ENCODE measurements at regions not wholly inside any gene's neighbourhood (a gene's known extent, or its start where the extent isn't known, plus 50 kb on each side); places are given as distances from the start of the nearest gene placed in this dataset.

DNA sequence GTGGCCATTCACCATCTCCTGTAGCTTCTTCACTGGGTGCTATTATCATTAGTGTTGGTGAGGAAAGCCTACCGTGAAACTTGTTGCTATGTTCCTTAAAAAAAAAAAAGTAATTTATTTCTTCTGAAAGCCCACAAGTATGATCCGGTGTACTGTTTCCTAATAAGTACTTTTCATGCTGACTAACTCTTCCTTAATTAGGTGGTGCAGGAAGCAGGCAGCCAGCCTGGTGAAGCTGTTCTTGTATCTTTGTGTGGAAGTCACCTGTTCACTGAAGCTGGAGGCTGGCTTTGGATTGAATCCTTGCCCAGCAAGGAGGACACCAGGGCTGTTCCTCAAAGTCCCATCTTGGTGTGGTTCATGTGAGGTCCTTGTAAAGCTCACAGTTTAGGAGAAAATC lies 321.7 kb upstream of the THSD7B start:
- WGBS (ENCODE audit: insufficient coverage, low coverage, missing lambda C conversion rate) = 0% methylated on average over 2 of the region's 2 CpGs
- no peak for TF ChIP-seq SMAD4 (CRISPR knock-in tag; conservative IDR thresholded peaks at IDR 0.05)
- no peak for TF ChIP-seq ZNF263 (CRISPR knock-in tag; IDR thresholded peaks at IDR 0.05; ENCODE audit: borderline replicate concordance)
- TF ChIP-seq KAT2B (IDR thresholded peaks at IDR 0.05; ENCODE audit: low read depth, low read length) = no peak
- intact Hi-C loops (cut with micrococcal nuclease) = no loop called here

DNA sequence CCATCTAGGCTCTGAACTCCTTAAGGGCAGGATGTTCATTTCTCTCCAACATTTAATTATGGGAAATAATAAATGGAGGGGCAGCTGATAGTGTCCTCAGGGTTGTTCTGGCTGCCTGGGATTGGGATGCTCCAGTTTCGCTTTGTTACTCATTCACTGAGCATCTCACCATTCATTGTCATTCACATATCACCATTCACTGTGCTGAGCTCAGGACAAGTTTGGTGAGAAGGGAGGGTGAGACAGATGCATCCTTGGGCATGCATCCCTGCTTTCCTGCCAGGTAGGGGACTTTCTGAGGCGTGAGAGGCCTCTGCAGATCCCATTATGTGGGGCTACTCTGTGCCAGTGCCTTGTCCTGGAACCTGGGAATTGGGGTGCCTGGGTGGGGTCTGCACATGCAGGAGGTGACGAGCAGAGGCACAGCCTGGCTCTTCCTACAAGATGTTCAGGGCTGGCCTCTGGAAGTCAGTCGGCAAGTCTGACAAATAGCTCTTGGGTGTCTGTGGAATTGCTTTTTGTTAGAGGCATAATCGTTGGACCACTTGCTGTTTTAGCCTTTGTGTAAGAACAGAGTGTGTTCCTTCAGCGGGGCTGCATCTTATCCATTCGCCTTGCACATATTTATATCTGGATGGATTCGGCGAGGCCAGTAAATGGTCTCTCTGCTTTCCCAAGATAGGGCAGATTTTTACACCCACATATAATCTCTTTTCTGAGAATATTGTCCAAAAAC lies 323.2 kb upstream of the THSD7B start:
- ATAC-seq = no peak
- DNase-seq (ENCODE audit: extremely low read depth in 1 of 4, low spot score in 3 of 4) = no peak
- no peaks in the 10 kb centered on the region for H3K36me3 ChIP-seq (ENCODE audit: control insufficient read depth, insufficient read depth, low read length)
- peaks cover 0 to 13% of the 10 kb centered on the region in 2 experiments; a peak in 1 of 5 replicates for H3K27me3 ChIP-seq (ENCODE audit: control insufficient read depth in 2 of 2, insufficient read depth in 2 of 2, low read length in 2 of 2)
- H3K4me3 ChIP-seq = no peak overlapping the region
- H4K20me1 ChIP-seq (replicated peaks; ENCODE audit: control insufficient read depth, insufficient read depth, low read length) = no peaks in the 10 kb centered on the region
- in situ Hi-C loops (cut with MboI) (no loop called here), intact Hi-C loops (cut with micrococcal nuclease) (no loop called here)
- no peak overlapping the region for H2AFZ ChIP-seq (ENCODE audit: low read depth, low read length)
- WGBS (ENCODE audit: insufficient coverage, low coverage, missing lambda C conversion rate) = 1% methylated on average over 9 of the region's 9 CpGs
- POLR2A ChIA-PET = interaction anchor here (0.7 kb wide), 1 partner anchor 132 kb away, joined by 3 read pairs; no protein-coding TSS in a partner anchor
- H3K79me2 ChIP-seq (ENCODE audit: control insufficient read depth, insufficient read depth, low read length) = no peaks in the 10 kb centered on the region
- no peak overlapping the region for H3K4me2 ChIP-seq (ENCODE audit: insufficient read depth, low read length)
- H3K27ac ChIP-seq (ENCODE audit: extremely low read depth, low read depth, low read length) = no peak overlapping the region
- BruUV-seq (replicated peaks) = no TSS peak
- no peaks in the 10 kb centered on the region for H3K4me1 ChIP-seq (replicated peaks in 1 of 2; ENCODE audit: control insufficient read depth in 2 of 2, insufficient read depth in 2 of 2, low read length in 2 of 2)
- no peak for TF ChIP-seq EGR1 (conservative IDR thresholded peaks at IDR 0.05)
- TF ChIP-seq ARID2 (IDR thresholded peaks at IDR 0.05) = no peak
- no peak for TF ChIP-seq CC2D1A (IDR thresholded peaks at IDR 0.05)
- no peak for TF ChIP-seq SLC30A9 (CRISPR knock-in tag; IDR thresholded peaks at IDR 0.05)
- TF ChIP-seq POLR2AphosphoS2 (IDR thresholded peaks at IDR 0.05; ENCODE audit: low read length) = no peak
- TF ChIP-seq ZNF184 (CRISPR knock-in tag; IDR thresholded peaks at IDR 0.05) = no peak
- no peak for TF ChIP-seq PURB (CRISPR knock-in tag; IDR thresholded peaks at IDR 0.05; ENCODE audit: low read depth)
- TF ChIP-seq JUND (IDR thresholded peaks at IDR 0.05; ENCODE audit: borderline replicate concordance, low read depth, low read length) = no peak
- TF ChIP-seq JUND (tag; IDR thresholded peaks at IDR 0.05; ENCODE audit: borderline replicate concordance, low read depth, low read length) = no peak
- TF ChIP-seq LCOR (CRISPR knock-in tag; IDR thresholded peaks at IDR 0.05) = no peak
- TF ChIP-seq FOXM1 (IDR thresholded peaks at IDR 0.05; ENCODE audit: low read depth) = no peak
- TF ChIP-seq FOXM1 (CRISPR knock-in tag; IDR thresholded peaks at IDR 0.05; ENCODE audit: low read depth) = no peak
- no peak for TF ChIP-seq PHTF2 (CRISPR knock-in tag; IDR thresholded peaks at IDR 0.05)
- no peak for TF ChIP-seq CAMTA2 (CRISPR knock-in tag; conservative IDR thresholded peaks at IDR 0.05)
- FAIRE-seq = no peak
- no peaks in the 10 kb centered on the region for H3K9me3 ChIP-seq (replicated peaks; ENCODE audit: control insufficient read depth, insufficient read depth, low read depth, low read length)
- CTCF ChIA-PET (ENCODE audit: low intra/inter-chr PET ratio) = no interaction called here
- H3K9ac ChIP-seq (ENCODE audit: insufficient read depth in 1 of 2, low read depth in 2 of 2, low read length in 2 of 2) = no peak overlapping the region
- no peaks in the 10 kb centered on the region for H3K9me1 ChIP-seq (ENCODE audit: control insufficient read depth, insufficient read depth, low read length)

More for the DNA sequence above, 321.7 kb upstream of the THSD7B start:
- H2AFZ ChIP-seq (ENCODE audit: low read depth, low read length) = no peak overlapping the region
- no TSS peak for BruUV-seq (replicated peaks)
- no peak overlapping the region for H3K9ac ChIP-seq (ENCODE audit: insufficient read depth in 1 of 2, low read depth in 2 of 2, low read length in 2 of 2)
- no peak overlapping the region for H3K27ac ChIP-seq (ENCODE audit: extremely low read depth, low read depth, low read length)
- no peaks in the 10 kb centered on the region for H3K36me3 ChIP-seq (ENCODE audit: control insufficient read depth, insufficient read depth, low read length)
- H3K4me2 ChIP-seq (ENCODE audit: insufficient read depth, low read length) = no peak overlapping the region
- H3K27me3 ChIP-seq (ENCODE audit: control insufficient read depth in 2 of 2, insufficient read depth in 2 of 2, low read length in 2 of 2) = peaks cover 0 to 7% of the 10 kb centered on the region in 2 experiments; a peak in 1 of 5 replicates
- no peaks in the 10 kb centered on the region for H3K9me1 ChIP-seq (ENCODE audit: control insufficient read depth, insufficient read depth, low read length)
- FAIRE-seq (no peak), ATAC-seq (no peak), DNase-seq (ENCODE audit: extremely low read depth in 1 of 4, low spot score in 3 of 4) (no peak)
- no peaks in the 10 kb centered on the region for H3K79me2 ChIP-seq (ENCODE audit: control insufficient read depth, insufficient read depth, low read length)
- POLR2A ChIA-PET = no interaction called here
- CTCF ChIA-PET (ENCODE audit: low intra/inter-chr PET ratio) = no interaction called here
- no peaks in the 10 kb centered on the region for H4K20me1 ChIP-seq (replicated peaks; ENCODE audit: control insufficient read depth, insufficient read depth, low read length)
- in situ Hi-C loops (cut with MboI) = no loop called here
- no peak overlapping the region for H3K4me3 ChIP-seq
- no peaks in the 10 kb centered on the region for H3K9me3 ChIP-seq (replicated peaks; ENCODE audit: control insufficient read depth, insufficient read depth, low read depth, low read length)
- no peaks in the 10 kb centered on the region for H3K4me1 ChIP-seq (replicated peaks in 1 of 2; ENCODE audit: control insufficient read depth in 2 of 2, insufficient read depth in 2 of 2, low read length in 2 of 2)
